Stomach (tissue), 8 donors: ENCODE measurements at regions not wholly inside any gene's neighbourhood (a gene's known extent, or its start where the extent isn't known, plus 50 kb on each side); places are given as distances from the start of the nearest gene placed in this dataset.

Source experiments
- DNase-seq, 2 donors: peaks; one replicate each; pipeline versions ENCODE4 v3.0.0 to v3.0.0-alpha.2; 2013 to 2019
- H3K27ac ChIP-seq, 5 donors: fragments of 200-600 bp in 4 of 5; sonication (generic) in 4 of 5; one replicate each; pipeline ENCODE4 v1.5.1; 2013 to 2019; ENCODE audit warnings: mild to moderate bottlenecking in 1 of 5, moderate library complexity in 1 of 5
- H3K27me3 ChIP-seq, 3 donors: fragments of 200-600 bp; sonication (generic); one replicate each; pipeline ENCODE4 v1.5.1; 2017 to 2019; ENCODE audit warnings: mixed run types in 1 of 3
- H3K36me3 ChIP-seq, 4 donors: fragments of 200-600 bp; sonication (generic); 1 replicate in 3 of 4; 2 replicates in 1 of 4; pipeline ENCODE4 v1.5.1; 2016 to 2019
- H3K4me1 ChIP-seq, 4 donors: fragments of 200-600 bp; sonication (generic); one replicate each; pipeline ENCODE4 v1.5.1; 2016 to 2019
- H3K4me3 ChIP-seq, 4 donors: fragments of 200-600 bp; sonication (generic) in 3 of 4; one replicate each; pipeline ENCODE4 v1.5.1; 2016 to 2019; ENCODE audit warnings: mild to moderate bottlenecking in 1 of 4
- H3K9me3 ChIP-seq, 4 donors: fragments of 200-600 bp; sonication (generic); one replicate each; pipeline ENCODE4 v1.5.1; 2016 to 2019
- EP300 ChIP-seq: sonication (generic); formaldehyde crosslinking; IDR thresholded peaks from one replicate; pipeline ENCODE4 v1.6.1; 2017; ENCODE audit warnings: antibody characterized with exemption
- POLR2A ChIP-seq, 4 donors: fragments of 450-650 bp; IDR thresholded peaks; one replicate each; pipeline ENCODE4 v1.6.1; 2016; ENCODE audit warnings: antibody characterized with exemption in 4 of 4, control low read depth in 2 of 4, mild to moderate bottlenecking in 1 of 4, moderate library complexity in 1 of 4
- POLR2AphosphoS5 ChIP-seq, 3 donors: sonication (generic); formaldehyde crosslinking; IDR thresholded peaks; one replicate each; pipeline ENCODE4 v1.6.1; 2016; ENCODE audit warnings: antibody characterized with exemption in 3 of 3
- WGBS, 5 donors: extraction: QIAGEN DNeasy Blood & Tissue Kit in 3 of 5; methylation state at CpG; one replicate each; pipeline versions ENCODE4 v1.1.5 to v1.1.7; 2013 to 2018; 5-methylcytosine and 5-hydroxymethylcytosine counted together
- intact Hi-C: fragments of 100-400 bp; cut with DNase I; formaldehyde crosslinking; loops from one replicate; pipeline ENCODE4 v1.15.1; 2023; ENCODE audit warnings: low total_unique reads
- TF ChIP-seq, protein P1 (sequence below), 7 experiments: fragments of 450-650 bp in 4 of 7; fragments of 200-600 bp in 3 of 7; sonication (generic) in 3 of 7; IDR thresholded peaks; one replicate each; pipeline ENCODE4 v1.5.1; 2016 to 2019; ENCODE audit warnings: antibody characterized with exemption in 7 of 7, control low read depth in 2 of 7, mild to moderate bottlenecking in 1 of 7
- donor health status: healthy with polysubstance abuse.
- donor health status: Bipolar disorder and iron deficiency.
- donor health status: healthy.

GRCh38 chr3:188047536-188047935, 106.4 kb upstream of the LPP start:
- Histone ChIP-seq H3K36me3 (no peaks in the 10 kb centered on the region), H3K9me3 (no peaks in the 10 kb centered on the region), H3K27ac (no peak overlapping the region), H3K4me1 (peaks cover 4 to 28% (median 10%) of the 10 kb centered on the region in 4 donors), H3K4me3 (no peak overlapping the region), H3K27me3 (no peaks in the 10 kb centered on the region)
- 50 to 73% (median 70%) methylated on average over 1 of the region's 1 CpG for WGBS, 5 donors
- intact Hi-C loops, result no loop called here
- no peak for DNase-seq
- TF ChIP-seq, protein P1, sequence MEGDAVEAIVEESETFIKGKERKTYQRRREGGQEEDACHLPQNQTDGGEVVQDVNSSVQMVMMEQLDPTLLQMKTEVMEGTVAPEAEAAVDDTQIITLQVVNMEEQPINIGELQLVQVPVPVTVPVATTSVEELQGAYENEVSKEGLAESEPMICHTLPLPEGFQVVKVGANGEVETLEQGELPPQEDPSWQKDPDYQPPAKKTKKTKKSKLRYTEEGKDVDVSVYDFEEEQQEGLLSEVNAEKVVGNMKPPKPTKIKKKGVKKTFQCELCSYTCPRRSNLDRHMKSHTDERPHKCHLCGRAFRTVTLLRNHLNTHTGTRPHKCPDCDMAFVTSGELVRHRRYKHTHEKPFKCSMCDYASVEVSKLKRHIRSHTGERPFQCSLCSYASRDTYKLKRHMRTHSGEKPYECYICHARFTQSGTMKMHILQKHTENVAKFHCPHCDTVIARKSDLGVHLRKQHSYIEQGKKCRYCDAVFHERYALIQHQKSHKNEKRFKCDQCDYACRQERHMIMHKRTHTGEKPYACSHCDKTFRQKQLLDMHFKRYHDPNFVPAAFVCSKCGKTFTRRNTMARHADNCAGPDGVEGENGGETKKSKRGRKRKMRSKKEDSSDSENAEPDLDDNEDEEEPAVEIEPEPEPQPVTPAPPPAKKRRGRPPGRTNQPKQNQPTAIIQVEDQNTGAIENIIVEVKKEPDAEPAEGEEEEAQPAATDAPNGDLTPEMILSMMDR (IDR thresholded peaks at IDR 0.05), result no peak
- no peak for TF ChIP-seq POLR2AphosphoS5 (IDR thresholded peaks at IDR 0.05)
- no peak for TF ChIP-seq EP300
- TF ChIP-seq POLR2A (IDR thresholded peaks at IDR 0.05), result no peak

DNA sequence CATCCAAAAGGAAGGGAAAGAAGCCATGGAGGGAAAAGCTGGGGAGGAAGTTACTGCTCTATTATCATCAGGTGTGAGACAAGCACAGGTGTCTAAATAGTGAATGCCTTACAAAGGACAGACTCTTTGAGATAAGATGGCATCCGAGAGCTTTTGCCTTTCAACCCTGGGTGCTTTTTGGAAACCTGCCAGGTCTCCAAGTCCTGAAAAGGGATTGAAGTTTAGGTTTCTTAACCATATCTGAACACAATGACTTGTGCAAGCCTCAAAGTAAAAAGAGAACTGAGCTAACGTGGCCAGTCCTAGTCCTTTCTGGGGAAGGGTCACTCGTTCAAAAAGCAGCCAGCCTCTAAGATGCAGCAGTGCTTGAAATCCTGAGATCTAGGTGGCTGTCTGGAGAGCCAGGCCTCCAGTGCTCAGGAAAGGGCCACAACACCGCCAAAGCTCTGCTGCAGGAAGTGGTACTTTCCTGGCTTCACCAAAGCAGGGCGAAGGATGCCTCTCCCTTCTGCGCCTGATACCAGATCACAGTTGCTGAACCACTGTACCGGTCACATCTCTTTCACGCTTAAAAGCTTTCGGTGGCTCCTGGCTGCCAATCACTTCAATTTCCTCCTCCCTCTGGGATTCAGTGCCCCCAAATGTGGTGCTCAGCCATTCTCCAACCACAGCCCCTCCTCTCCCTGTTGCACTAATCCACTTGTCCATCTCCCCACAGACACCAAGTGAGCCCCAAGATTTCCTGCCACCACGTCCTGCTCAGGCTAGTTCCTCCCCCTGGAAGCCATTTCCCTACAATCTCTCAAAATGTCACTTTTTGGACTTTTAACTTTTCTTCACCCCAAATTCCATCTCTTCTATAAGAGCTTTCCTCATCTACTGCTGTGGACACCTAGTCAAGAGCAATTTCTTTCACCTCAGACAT, 104.1 kb upstream of the LPP start:
- intact Hi-C loops, result no loop called here
- Histone ChIP-seq H3K36me3 (no peaks in the 10 kb centered on the region), H3K4me3 (no peak overlapping the region), H3K27ac (peak overlapping the region in 1 of 5 donors; percentile 91), H3K27me3 (no peaks in the 10 kb centered on the region), H3K4me1 (peaks cover 16 to 43% (median 23%) of the 10 kb centered on the region in 4 donors), H3K9me3 (no peaks in the 10 kb centered on the region)
- DNase-seq, result peak in 1 of 2 donors; percentile 28
- no peak for TF ChIP-seq EP300
- TF ChIP-seq POLR2AphosphoS5 (IDR thresholded peaks at IDR 0.05), result no peak
- TF ChIP-seq POLR2A (IDR thresholded peaks at IDR 0.05), result no peak
- TF ChIP-seq, protein P1 (IDR thresholded peaks at IDR 0.05), result no peak
- 64 to 76% (median 67%) methylated on average over 10 of the region's 10 CpGs for WGBS, 5 donors

DNA sequence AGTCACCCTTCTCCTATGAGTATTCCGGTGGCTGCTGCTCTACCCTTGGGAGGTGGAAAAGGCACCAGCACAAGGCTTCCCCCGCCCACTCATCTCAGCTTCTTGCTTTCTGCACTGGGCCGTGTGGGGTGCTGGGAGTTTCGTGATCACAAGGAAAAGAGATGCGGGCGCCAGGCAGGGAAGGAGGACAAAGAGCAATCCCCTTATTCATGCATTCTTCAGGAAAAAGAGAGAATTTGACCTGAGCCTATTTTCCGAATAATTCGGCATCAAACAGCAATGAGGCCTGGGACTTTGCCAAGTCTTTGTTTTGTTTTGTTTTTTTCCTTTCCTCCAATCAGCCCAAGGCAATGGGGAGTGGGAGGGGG, 102.2 kb upstream of the LPP start:
- Histone ChIP-seq H3K9me3 (no peaks in the 10 kb centered on the region), H3K27ac (peak overlapping the region; percentile 56 to 91 (median 82)), H3K36me3 (no peaks in the 10 kb centered on the region), H3K27me3 (no peaks in the 10 kb centered on the region), H3K4me3 (peak overlapping the region in 2 of 4 donors; percentile 3 to 5), H3K4me1 (peaks cover 16 to 43% (median 23%) of the 10 kb centered on the region in 4 donors)
- TF ChIP-seq POLR2AphosphoS5 (IDR thresholded peaks at IDR 0.05) (peak in 2 of 3 donors; percentile 5 to 41), POLR2A (IDR thresholded peaks at IDR 0.05) (no peak)
- intact Hi-C loops, result no loop called here
- WGBS, 5 donors, result 62 to 84% (median 76%) methylated on average over 8 of the region's 8 CpGs
- no peak for DNase-seq

- 46 to 61% (median 53%) methylated on average over 13 to 17 of the region's 17 CpGs for WGBS, 5 donors
- no peaks in the 10 kb centered on the region for H3K27me3 ChIP-seq
Measured at GRCh38 chr3:188052169-188053035, 101.6 kb upstream of the LPP start.

More at GRCh38 chr3:188052169-188053035, 101.6 kb upstream of the LPP start:
- H3K4me1 ChIP-seq, result peaks cover 16 to 43% (median 23%) of the 10 kb centered on the region in 4 donors
- intact Hi-C loops, result no loop called here
- H3K27ac ChIP-seq, result peak overlapping the region; percentile 56 to 91 (median 82)
- TF ChIP-seq POLR2A (IDR thresholded peaks at IDR 0.05), result no peak
- TF ChIP-seq POLR2AphosphoS5 (IDR thresholded peaks at IDR 0.05), result peak; percentile 55 to 86 (median 82)
- peak; percentile 57 for TF ChIP-seq EP300
- TF ChIP-seq, protein P1 (IDR thresholded peaks at IDR 0.05), result peak in 4 of 7 experiments; percentile 20 to 35 (median 28)
- H3K4me3 ChIP-seq, result peak overlapping the region in 2 of 4 donors; percentile 3 to 5
- no peaks in the 10 kb centered on the region for H3K9me3 ChIP-seq
- peak; percentile 43 to 92 for DNase-seq
- no peaks in the 10 kb centered on the region for H3K36me3 ChIP-seq
